ENCODE measurements at regions not wholly inside any gene's neighbourhood (a gene's known extent, or its start where the extent isn't known, plus 50 kb on each side); places are given as distances from the start of the nearest gene placed in this dataset.

GRCh38 chr10:113476673-113477072, 76.2 kb upstream of the HABP2 start:
- no peak overlapping the region for H3K27ac ChIP-seq
- TF ChIP-seq CTCF (conservative IDR thresholded peaks at IDR 0.05) (no peak), ZFX (IDR thresholded peaks at IDR 0.05) (no peak)

GRCh38 chr10:113477451-113477850, 75.4 kb upstream of the HABP2 start:
- no peak overlapping the region for H3K27ac ChIP-seq
- no peak for TF ChIP-seq ZFX (IDR thresholded peaks at IDR 0.05)
- TF ChIP-seq CTCF (conservative IDR thresholded peaks at IDR 0.05): no peak

- no peak overlapping the region for H3K27ac ChIP-seq
- TF ChIP-seq ZFX (IDR thresholded peaks at IDR 0.05) (no peak), CTCF (conservative IDR thresholded peaks at IDR 0.05) (no peak)
Observed at GRCh38 chr10:113479346-113480080, 73.3 kb upstream of the HABP2 start.

- no peak for TF ChIP-seq ZFX (IDR thresholded peaks at IDR 0.05)
- TF ChIP-seq CTCF (conservative IDR thresholded peaks at IDR 0.05): no peak
- no peak overlapping the region for H3K27ac ChIP-seq
Observed at GRCh38 chr10:113480081-113480360, 72.8 kb upstream of the HABP2 start.

GRCh38 chr10:113480851-113481502, 71.9 kb upstream of the HABP2 start:
- TF ChIP-seq CTCF (conservative IDR thresholded peaks at IDR 0.05): no peak
- no peak for TF ChIP-seq ZFX (IDR thresholded peaks at IDR 0.05)
- H3K27ac ChIP-seq: no peak overlapping the region

GRCh38 chr10:113484487-113484886, 68.4 kb upstream of the HABP2 start:
- no peak for TF ChIP-seq ZFX (IDR thresholded peaks at IDR 0.05)
- TF ChIP-seq CTCF (conservative IDR thresholded peaks at IDR 0.05): no peak
- no peak overlapping the region for H3K27ac ChIP-seq

GRCh38 chr10:113485736-113486135, 67.1 kb upstream of the HABP2 start:
- TF ChIP-seq CTCF (conservative IDR thresholded peaks at IDR 0.05) (no peak), ZFX (IDR thresholded peaks at IDR 0.05) (no peak)
- no peak overlapping the region for H3K27ac ChIP-seq

Data from C4-2B (cell line).